ENCODE measurements at regions not wholly inside any gene's neighbourhood (a gene's known extent, or its start where the extent isn't known, plus 50 kb on each side); places are given as distances from the start of the nearest gene placed in this dataset.

GRCh38 chr6:127030836-127031235, 87.6 kb upstream of the RSPO3 start:
- no peak overlapping the region for H3K4me3 ChIP-seq (replicated peaks; ENCODE audit: low read depth, low read length)
- TF ChIP-seq, protein P1, sequence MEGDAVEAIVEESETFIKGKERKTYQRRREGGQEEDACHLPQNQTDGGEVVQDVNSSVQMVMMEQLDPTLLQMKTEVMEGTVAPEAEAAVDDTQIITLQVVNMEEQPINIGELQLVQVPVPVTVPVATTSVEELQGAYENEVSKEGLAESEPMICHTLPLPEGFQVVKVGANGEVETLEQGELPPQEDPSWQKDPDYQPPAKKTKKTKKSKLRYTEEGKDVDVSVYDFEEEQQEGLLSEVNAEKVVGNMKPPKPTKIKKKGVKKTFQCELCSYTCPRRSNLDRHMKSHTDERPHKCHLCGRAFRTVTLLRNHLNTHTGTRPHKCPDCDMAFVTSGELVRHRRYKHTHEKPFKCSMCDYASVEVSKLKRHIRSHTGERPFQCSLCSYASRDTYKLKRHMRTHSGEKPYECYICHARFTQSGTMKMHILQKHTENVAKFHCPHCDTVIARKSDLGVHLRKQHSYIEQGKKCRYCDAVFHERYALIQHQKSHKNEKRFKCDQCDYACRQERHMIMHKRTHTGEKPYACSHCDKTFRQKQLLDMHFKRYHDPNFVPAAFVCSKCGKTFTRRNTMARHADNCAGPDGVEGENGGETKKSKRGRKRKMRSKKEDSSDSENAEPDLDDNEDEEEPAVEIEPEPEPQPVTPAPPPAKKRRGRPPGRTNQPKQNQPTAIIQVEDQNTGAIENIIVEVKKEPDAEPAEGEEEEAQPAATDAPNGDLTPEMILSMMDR (IDR thresholded peaks at IDR 0.05; ENCODE audit: low read depth, low read length, missing control alignments): no peak
- DNase-seq (ENCODE audit: extremely low read depth, low read depth): no peak

- no peak overlapping the region for H3K4me3 ChIP-seq (replicated peaks; ENCODE audit: low read depth, low read length)
- TF ChIP-seq, protein P1 (IDR thresholded peaks at IDR 0.05; ENCODE audit: low read depth, low read length, missing control alignments): no peak
- peak; percentile 76 for DNase-seq (ENCODE audit: extremely low read depth, low read depth)
Observed at GRCh38 chr6:127031511-127031910, 87.0 kb upstream of the RSPO3 start.

GRCh38 chr6:127032971-127033370, 85.5 kb upstream of the RSPO3 start:
- TF ChIP-seq, protein P1 (IDR thresholded peaks at IDR 0.05; ENCODE audit: low read depth, low read length, missing control alignments): no peak
- no peak overlapping the region for H3K4me3 ChIP-seq (replicated peaks; ENCODE audit: low read depth, low read length)
- DNase-seq (ENCODE audit: extremely low read depth, low read depth): no peak

GRCh38 chr6:127051571-127052260, 66.8 kb upstream of the RSPO3 start:
- no peak overlapping the region for H3K4me3 ChIP-seq (replicated peaks; ENCODE audit: low read depth, low read length)
- TF ChIP-seq, protein P1 (IDR thresholded peaks at IDR 0.05; ENCODE audit: low read depth, low read length, missing control alignments): no peak
- DNase-seq (ENCODE audit: extremely low read depth, low read depth): no peak

- TF ChIP-seq, protein P1 (IDR thresholded peaks at IDR 0.05; ENCODE audit: low read depth, low read length, missing control alignments): no peak
- no peak for DNase-seq (ENCODE audit: extremely low read depth, low read depth)
- H3K4me3 ChIP-seq (replicated peaks; ENCODE audit: low read depth, low read length): no peak overlapping the region
Observed at GRCh38 chr6:127053032-127053874, 65.2 kb upstream of the RSPO3 start.

DNA sequence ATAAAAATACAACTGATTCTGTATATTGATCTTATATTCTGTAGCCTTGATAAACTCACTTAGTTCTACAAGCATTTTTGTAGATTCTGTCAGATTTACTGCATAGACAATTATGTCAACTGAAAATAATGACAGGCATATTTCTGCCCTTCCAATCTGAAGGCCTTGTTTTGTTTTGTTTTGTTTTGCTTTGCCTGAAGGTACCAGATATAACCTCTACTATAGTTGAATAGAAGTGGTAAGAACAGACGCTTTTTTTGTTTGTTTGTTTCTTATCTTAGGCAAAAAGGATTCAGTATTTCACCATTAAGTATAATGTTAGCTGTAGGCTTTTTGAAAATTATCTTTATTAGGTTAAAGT, 64.6 kb upstream of the RSPO3 start:
- no peak for DNase-seq (ENCODE audit: extremely low read depth, low read depth)
- TF ChIP-seq, protein P1 (IDR thresholded peaks at IDR 0.05; ENCODE audit: low read depth, low read length, missing control alignments): no peak
- H3K4me3 ChIP-seq (replicated peaks; ENCODE audit: low read depth, low read length): no peak overlapping the region
